ENCODE measurements at regions not wholly inside any gene's neighbourhood (a gene's known extent, or its start where the extent isn't known, plus 50 kb on each side); places are given as distances from the start of the nearest gene placed in this dataset.

- no peak overlapping the region for H3K4me3 ChIP-seq (ENCODE audit: low read depth, low read length)
- DNase-seq (ENCODE audit: low read depth), result no peak
These were observed 238.3 kb upstream of the EDIL3 start for GRCh38 chr5:84623019-84623418.

- DNase-seq (ENCODE audit: low read depth), result no peak
- no peak overlapping the region for H3K4me3 ChIP-seq (ENCODE audit: low read depth, low read length)
These were observed 237.8 kb upstream of the EDIL3 start for GRCh38 chr5:84622461-84622860.

GRCh38 chr5:84618262-84618661 lies 233.6 kb upstream of the EDIL3 start:
- DNase-seq (ENCODE audit: low read depth), result no peak
- no peak overlapping the region for H3K4me3 ChIP-seq (ENCODE audit: low read depth, low read length)

- H3K4me3 ChIP-seq (ENCODE audit: low read depth, low read length), result no peak overlapping the region
- no peak for DNase-seq (ENCODE audit: low read depth)
These were observed 230.2 kb upstream of the EDIL3 start for GRCh38 chr5:84614906-84615305.

GRCh38 chr5:84606784-84607183 lies 222.1 kb upstream of the EDIL3 start:
- DNase-seq (ENCODE audit: low read depth), result no peak
- H3K4me3 ChIP-seq (ENCODE audit: low read depth, low read length), result no peak overlapping the region

GRCh38 chr5:84605241-84605640 lies 220.6 kb upstream of the EDIL3 start:
- H3K4me3 ChIP-seq (ENCODE audit: low read depth, low read length), result no peak overlapping the region
- DNase-seq (ENCODE audit: low read depth), result no peak

GRCh38 chr5:84603568-84604185 lies 219.0 kb upstream of the EDIL3 start:
- DNase-seq (ENCODE audit: low read depth), result peak; percentile 13
- H3K4me3 ChIP-seq (ENCODE audit: low read depth, low read length), result no peak overlapping the region

GRCh38 chr5:84602371-84602771 lies 217.7 kb upstream of the EDIL3 start:
- DNase-seq (ENCODE audit: low read depth), result no peak
- no peak overlapping the region for H3K4me3 ChIP-seq (ENCODE audit: low read depth, low read length)

- H3K4me3 ChIP-seq (ENCODE audit: low read depth, low read length), result no peak overlapping the region
These were observed 215.3 kb upstream of the EDIL3 start for GRCh38 chr5:84599964-84600363.

GRCh38 chr5:84597904-84598303 lies 213.2 kb upstream of the EDIL3 start:
- no peak overlapping the region for H3K4me3 ChIP-seq (ENCODE audit: low read depth, low read length)
- DNase-seq (ENCODE audit: low read depth), result no peak

More at GRCh38 chr5:84599964-84600363, 215.3 kb upstream of the EDIL3 start:
- no peak for DNase-seq (ENCODE audit: low read depth)

- H3K4me3 ChIP-seq (ENCODE audit: low read depth, low read length), result no peak overlapping the region
- no peak for DNase-seq (ENCODE audit: low read depth)
These were observed 205.9 kb upstream of the EDIL3 start for GRCh38 chr5:84590629-84591028.

- no peak for DNase-seq (ENCODE audit: low read depth)
- H3K4me3 ChIP-seq (ENCODE audit: low read depth, low read length), result no peak overlapping the region
These were observed 205.2 kb upstream of the EDIL3 start for GRCh38 chr5:84589926-84590325.

GRCh38 chr5:84585218-84585617 lies 200.5 kb upstream of the EDIL3 start:
- DNase-seq (ENCODE audit: low read depth), result no peak
- H3K4me3 ChIP-seq (ENCODE audit: low read depth, low read length), result no peak overlapping the region

GRCh38 chr5:84578226-84578625 lies 193.5 kb upstream of the EDIL3 start:
- DNase-seq (ENCODE audit: low read depth), result no peak
- no peak overlapping the region for H3K4me3 ChIP-seq (ENCODE audit: low read depth, low read length)

GRCh38 chr5:84573017-84573712 lies 188.5 kb upstream of the EDIL3 start:
- no peak overlapping the region for H3K4me3 ChIP-seq (ENCODE audit: low read depth, low read length)
- no peak for DNase-seq (ENCODE audit: low read depth)

- H3K4me3 ChIP-seq (ENCODE audit: low read depth, low read length), result no peak overlapping the region
- DNase-seq (ENCODE audit: low read depth), result no peak
These were observed 184.6 kb upstream of the EDIL3 start for GRCh38 chr5:84569307-84569706.

- DNase-seq (ENCODE audit: low read depth), result no peak
- no peak overlapping the region for H3K4me3 ChIP-seq (ENCODE audit: low read depth, low read length)
These were observed 183.5 kb upstream of the EDIL3 start for GRCh38 chr5:84568171-84568570.

- H3K4me3 ChIP-seq (ENCODE audit: low read depth, low read length), result no peak overlapping the region
- DNase-seq (ENCODE audit: low read depth), result no peak
These were observed 181.2 kb upstream of the EDIL3 start for GRCh38 chr5:84565866-84566265.

GRCh38 chr5:84564321-84565075 lies 179.8 kb upstream of the EDIL3 start:
- no peak for DNase-seq (ENCODE audit: low read depth)
- H3K4me3 ChIP-seq (ENCODE audit: low read depth, low read length), result no peak overlapping the region

GRCh38 chr5:84550222-84550621 lies 165.5 kb upstream of the EDIL3 start:
- no peak overlapping the region for H3K4me3 ChIP-seq (ENCODE audit: low read depth, low read length)
- DNase-seq (ENCODE audit: low read depth), result no peak

- H3K4me3 ChIP-seq (ENCODE audit: low read depth, low read length), result no peak overlapping the region
- no peak for DNase-seq (ENCODE audit: low read depth)
These were observed 164.4 kb upstream of the EDIL3 start for GRCh38 chr5:84549054-84549453.
